ENCODE measurements at regions not wholly inside any gene's neighbourhood (a gene's known extent, or its start where the extent isn't known, plus 50 kb on each side); places are given as distances from the start of the nearest gene placed in this dataset.

DNA sequence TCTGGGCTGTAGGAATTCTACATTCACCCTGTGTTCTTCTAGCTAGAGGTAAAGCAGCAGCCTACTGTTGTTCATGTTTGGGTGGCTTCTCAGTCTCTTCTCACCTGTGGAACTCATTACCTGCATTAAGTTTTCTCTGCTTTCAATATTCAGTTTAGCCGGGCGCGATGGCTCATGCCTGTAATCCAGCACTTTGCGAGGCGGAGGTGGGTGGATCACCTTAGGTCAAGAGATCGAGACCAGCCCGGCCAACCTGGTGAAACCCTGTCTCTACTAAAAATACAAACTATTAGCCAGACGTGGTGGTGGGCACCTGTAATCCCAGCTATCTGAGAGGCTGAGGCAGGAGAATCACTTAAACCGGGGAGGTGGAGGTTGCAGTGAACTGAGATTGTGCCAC, 139.8 kb upstream of the UBE2E3 start:
- ATAC-seq (no peak), DNase-seq (ENCODE audit: low read depth, low spot score) (no peak)
- POLR2A ChIA-PET: no interaction called here
- H3K27ac ChIP-seq (ENCODE audit: low read length): no peak overlapping the region
- no peaks in the 10 kb centered on the region for H3K36me3 ChIP-seq (ENCODE audit: control insufficient read depth, insufficient read depth, low read length)
- CTCF ChIA-PET: no interaction called here
- in situ Hi-C loops (cut with HindIII; ENCODE audit: low pct_unique_long_range_greater_than_20kb, low sequenced_read_pairs): no loop called here
- H3K9me3 ChIP-seq (ENCODE audit: control insufficient read depth, insufficient read depth, low read depth, low read length): no peaks in the 10 kb centered on the region
- intact Hi-C loops (cut with micrococcal nuclease; ENCODE audit: unreplicated experiment): no loop called here
- TF ChIP-seq, protein P1, sequence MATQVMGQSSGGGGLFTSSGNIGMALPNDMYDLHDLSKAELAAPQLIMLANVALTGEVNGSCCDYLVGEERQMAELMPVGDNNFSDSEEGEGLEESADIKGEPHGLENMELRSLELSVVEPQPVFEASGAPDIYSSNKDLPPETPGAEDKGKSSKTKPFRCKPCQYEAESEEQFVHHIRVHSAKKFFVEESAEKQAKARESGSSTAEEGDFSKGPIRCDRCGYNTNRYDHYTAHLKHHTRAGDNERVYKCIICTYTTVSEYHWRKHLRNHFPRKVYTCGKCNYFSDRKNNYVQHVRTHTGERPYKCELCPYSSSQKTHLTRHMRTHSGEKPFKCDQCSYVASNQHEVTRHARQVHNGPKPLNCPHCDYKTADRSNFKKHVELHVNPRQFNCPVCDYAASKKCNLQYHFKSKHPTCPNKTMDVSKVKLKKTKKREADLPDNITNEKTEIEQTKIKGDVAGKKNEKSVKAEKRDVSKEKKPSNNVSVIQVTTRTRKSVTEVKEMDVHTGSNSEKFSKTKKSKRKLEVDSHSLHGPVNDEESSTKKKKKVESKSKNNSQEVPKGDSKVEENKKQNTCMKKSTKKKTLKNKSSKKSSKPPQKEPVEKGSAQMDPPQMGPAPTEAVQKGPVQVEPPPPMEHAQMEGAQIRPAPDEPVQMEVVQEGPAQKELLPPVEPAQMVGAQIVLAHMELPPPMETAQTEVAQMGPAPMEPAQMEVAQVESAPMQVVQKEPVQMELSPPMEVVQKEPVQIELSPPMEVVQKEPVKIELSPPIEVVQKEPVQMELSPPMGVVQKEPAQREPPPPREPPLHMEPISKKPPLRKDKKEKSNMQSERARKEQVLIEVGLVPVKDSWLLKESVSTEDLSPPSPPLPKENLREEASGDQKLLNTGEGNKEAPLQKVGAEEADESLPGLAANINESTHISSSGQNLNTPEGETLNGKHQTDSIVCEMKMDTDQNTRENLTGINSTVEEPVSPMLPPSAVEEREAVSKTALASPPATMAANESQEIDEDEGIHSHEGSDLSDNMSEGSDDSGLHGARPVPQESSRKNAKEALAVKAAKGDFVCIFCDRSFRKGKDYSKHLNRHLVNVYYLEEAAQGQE (IDR thresholded peaks at IDR 0.05; ENCODE audit: insufficient read depth in 1 of 2, low read depth in 2 of 2, low read length in 1 of 2): no peak
- TF ChIP-seq SIN3A (IDR thresholded peaks at IDR 0.05; ENCODE audit: borderline replicate concordance, insufficient read depth, low read depth, low read length) (no peak), POLR2AphosphoS5 (IDR thresholded peaks at IDR 0.05; ENCODE audit: low read depth, low read length) (no peak), TCF7L2 (IDR thresholded peaks at IDR 0.05; ENCODE audit: low read depth, low read length) (no peak)
- TF ChIP-seq, protein P2, sequence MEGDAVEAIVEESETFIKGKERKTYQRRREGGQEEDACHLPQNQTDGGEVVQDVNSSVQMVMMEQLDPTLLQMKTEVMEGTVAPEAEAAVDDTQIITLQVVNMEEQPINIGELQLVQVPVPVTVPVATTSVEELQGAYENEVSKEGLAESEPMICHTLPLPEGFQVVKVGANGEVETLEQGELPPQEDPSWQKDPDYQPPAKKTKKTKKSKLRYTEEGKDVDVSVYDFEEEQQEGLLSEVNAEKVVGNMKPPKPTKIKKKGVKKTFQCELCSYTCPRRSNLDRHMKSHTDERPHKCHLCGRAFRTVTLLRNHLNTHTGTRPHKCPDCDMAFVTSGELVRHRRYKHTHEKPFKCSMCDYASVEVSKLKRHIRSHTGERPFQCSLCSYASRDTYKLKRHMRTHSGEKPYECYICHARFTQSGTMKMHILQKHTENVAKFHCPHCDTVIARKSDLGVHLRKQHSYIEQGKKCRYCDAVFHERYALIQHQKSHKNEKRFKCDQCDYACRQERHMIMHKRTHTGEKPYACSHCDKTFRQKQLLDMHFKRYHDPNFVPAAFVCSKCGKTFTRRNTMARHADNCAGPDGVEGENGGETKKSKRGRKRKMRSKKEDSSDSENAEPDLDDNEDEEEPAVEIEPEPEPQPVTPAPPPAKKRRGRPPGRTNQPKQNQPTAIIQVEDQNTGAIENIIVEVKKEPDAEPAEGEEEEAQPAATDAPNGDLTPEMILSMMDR (IDR thresholded peaks at IDR 0.05): no peak
- BruUV-seq (replicated peaks): no TSS peak
- H3K4me1 ChIP-seq (ENCODE audit: control insufficient read depth, insufficient read depth, low read length): no peaks in the 10 kb centered on the region
- no peaks in the 10 kb centered on the region for H3K27me3 ChIP-seq (ENCODE audit: control insufficient read depth, insufficient read depth, low read length)
- H3K4me3 ChIP-seq (ENCODE audit: low read depth in 2 of 2, low read length in 2 of 2): no peak overlapping the region

DNA sequence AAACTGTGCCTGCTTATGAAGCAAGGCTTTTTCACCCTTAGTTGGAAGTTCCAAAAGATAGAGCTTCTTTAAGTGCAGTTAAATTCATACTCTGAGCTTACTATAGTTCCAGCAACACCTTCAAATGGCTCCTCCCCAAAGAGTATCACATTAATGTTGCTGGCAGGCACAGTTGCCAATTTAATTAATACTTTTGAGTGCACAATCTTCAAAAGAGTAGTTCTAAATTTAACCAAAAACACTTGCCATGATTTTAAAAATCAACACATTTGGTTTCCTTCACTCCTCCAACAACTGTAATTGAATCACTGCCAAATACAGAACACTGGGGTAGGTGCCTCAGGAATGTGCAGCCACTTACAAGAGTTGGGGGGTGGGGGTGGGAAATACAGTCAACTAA, 150.6 kb upstream of the UBE2E3 start:
- ChIA-PET POLR2A (no interaction called here), CTCF (no interaction called here)
- Histone ChIP-seq H3K4me1 (ENCODE audit: control insufficient read depth, insufficient read depth, low read length) (no peaks in the 10 kb centered on the region), H3K27ac (ENCODE audit: low read length) (no peak overlapping the region), H3K4me3 (ENCODE audit: low read depth in 2 of 2, low read length in 2 of 2) (no peak overlapping the region), H3K36me3 (ENCODE audit: control insufficient read depth, insufficient read depth, low read length) (no peaks in the 10 kb centered on the region), H3K27me3 (ENCODE audit: control insufficient read depth, insufficient read depth, low read length) (no peaks in the 10 kb centered on the region), H3K9me3 (ENCODE audit: control insufficient read depth, insufficient read depth, low read depth, low read length) (no peaks in the 10 kb centered on the region)
- no TSS peak for BruUV-seq (replicated peaks)
- in situ Hi-C loops (cut with HindIII; ENCODE audit: low pct_unique_long_range_greater_than_20kb, low sequenced_read_pairs) (no loop called here), intact Hi-C loops (cut with micrococcal nuclease; ENCODE audit: unreplicated experiment) (no loop called here)
- no peak for ATAC-seq
- no peak for DNase-seq (ENCODE audit: low read depth, low spot score)
- TF ChIP-seq SIN3A (IDR thresholded peaks at IDR 0.05; ENCODE audit: borderline replicate concordance, insufficient read depth, low read depth, low read length) (no peak), TCF7L2 (IDR thresholded peaks at IDR 0.05; ENCODE audit: low read depth, low read length) (no peak), POLR2AphosphoS5 (IDR thresholded peaks at IDR 0.05; ENCODE audit: low read depth, low read length) (no peak)
- TF ChIP-seq, protein P1 (IDR thresholded peaks at IDR 0.05; ENCODE audit: insufficient read depth in 1 of 2, low read depth in 2 of 2, low read length in 1 of 2): no peak
